Neural crest cell (in vitro differentiated cells): ENCODE measurements at regions not wholly inside any gene's neighbourhood (a gene's known extent, or its start where the extent isn't known, plus 50 kb on each side); places are given as distances from the start of the nearest gene placed in this dataset.

Experiments used
- DNase-seq: peaks from one replicate; pipeline ENCODE4 v3.0.0; 2021; ENCODE audit warnings: low read depth, mixed read lengths, low spot score
- H3K27ac Mint-ChIP-seq: one replicate; pipeline ENCODE4 v1.8.0; 2021; ENCODE audit warnings: mild to moderate bottlenecking, mixed read lengths; ENCODE audit not compliant: unreplicated experiment
- H3K27me3 Mint-ChIP-seq: 2 replicates; pipeline ENCODE4 v1.8.0; 2021; ENCODE audit warnings: low read depth, mild to moderate bottlenecking, mixed read lengths
- H3K36me3 Mint-ChIP-seq: 2 replicates; pipeline ENCODE4 v1.8.0; 2021; ENCODE audit warnings: low read depth, mild to moderate bottlenecking, mixed read lengths
- H3K4me1 Mint-ChIP-seq: 2 replicates; pipeline ENCODE4 v1.8.0; 2021; ENCODE audit warnings: mixed read lengths
- H3K4me3 Mint-ChIP-seq: one replicate; pipeline ENCODE4 v1.8.0; 2021; ENCODE audit warnings: mild to moderate bottlenecking, mixed read lengths
- H3K9me3 Mint-ChIP-seq: 2 replicates; pipeline ENCODE4 v1.8.0; 2021; ENCODE audit warnings: mixed read lengths
- CTCF ChIP-seq: fragments of 200-600 bp; sonication (generic); conservative IDR thresholded peaks from 2 replicates; pipeline ENCODE4 v1.5.0; 2021; ENCODE audit warnings: antibody characterized with exemption, mild to moderate bottlenecking

GRCh38 chr3:166453478-166453877 is 616.3 kb upstream of the BCHE start:
- peaks cover 2% of the 10 kb centered on the region for H3K9me3 Mint-ChIP-seq

GRCh38 chr3:166451997-166452396 is 614.8 kb upstream of the BCHE start:
- Mint-ChIP-seq H3K27me3 (no peaks in the 10 kb centered on the region), H3K4me3 (no peak overlapping the region), H3K4me1 (peaks cover 4% of the 10 kb centered on the region), H3K36me3 (no peaks in the 10 kb centered on the region), H3K27ac (no peak overlapping the region), H3K9me3 (peaks cover 2% of the 10 kb centered on the region)
- no peak for TF ChIP-seq CTCF
- DNase-seq = no peak

More at GRCh38 chr3:166453478-166453877, 616.3 kb upstream of the BCHE start:
- Mint-ChIP-seq H3K36me3 (no peaks in the 10 kb centered on the region), H3K4me1 (peaks cover 4% of the 10 kb centered on the region), H3K27me3 (no peaks in the 10 kb centered on the region), H3K4me3 (no peak overlapping the region), H3K27ac (no peak overlapping the region)
- TF ChIP-seq CTCF = no peak
- no peak for DNase-seq

- Mint-ChIP-seq H3K4me1 (no peaks in the 10 kb centered on the region), H3K27me3 (no peaks in the 10 kb centered on the region), H3K9me3 (peaks cover 2% of the 10 kb centered on the region), H3K36me3 (no peaks in the 10 kb centered on the region), H3K27ac (no peak overlapping the region), H3K4me3 (no peak overlapping the region)
- TF ChIP-seq CTCF = no peak
- DNase-seq = no peak
Measured at GRCh38 chr3:166447513-166447912, 610.3 kb upstream of the BCHE start.

GRCh38 chr3:166446986-166447385 is 609.8 kb upstream of the BCHE start:
- Mint-ChIP-seq H3K27ac (no peak overlapping the region), H3K4me3 (no peak overlapping the region), H3K36me3 (no peaks in the 10 kb centered on the region), H3K4me1 (no peaks in the 10 kb centered on the region), H3K27me3 (no peaks in the 10 kb centered on the region), H3K9me3 (peaks cover 1% of the 10 kb centered on the region)
- no peak for TF ChIP-seq CTCF
- DNase-seq = no peak

- Mint-ChIP-seq H3K27me3 (no peaks in the 10 kb centered on the region), H3K27ac (no peak overlapping the region), H3K4me3 (no peak overlapping the region), H3K4me1 (no peaks in the 10 kb centered on the region), H3K36me3 (no peaks in the 10 kb centered on the region), H3K9me3 (no peaks in the 10 kb centered on the region)
- no peak for DNase-seq
- no peak for TF ChIP-seq CTCF
Measured at GRCh38 chr3:166446291-166446690, 609.1 kb upstream of the BCHE start.

GRCh38 chr3:166445865-166446264 is 608.6 kb upstream of the BCHE start:
- no peak for DNase-seq
- no peaks in the 10 kb centered on the region for H3K9me3 Mint-ChIP-seq
- no peak overlapping the region for H3K4me3 Mint-ChIP-seq
- no peak overlapping the region for H3K27ac Mint-ChIP-seq
- H3K27me3 Mint-ChIP-seq = no peaks in the 10 kb centered on the region
- no peaks in the 10 kb centered on the region for H3K4me1 Mint-ChIP-seq
- no peak for TF ChIP-seq CTCF
- H3K36me3 Mint-ChIP-seq = no peaks in the 10 kb centered on the region
